Mesenchymal stem cell (in vitro differentiated cells and primary cell): ENCODE measurements at regions not wholly inside any gene's neighbourhood (a gene's known extent, or its start where the extent isn't known, plus 50 kb on each side); places are given as distances from the start of the nearest gene placed in this dataset.

Experiments used
- DNase-seq: peaks from one replicate; pipeline ENCODE4 v3.0.0-alpha.2; 2013
- H2AFZ ChIP-seq: one replicate; pipeline ENCODE4 v1.6.1; 2013; ENCODE audit warnings: low read depth, mild to moderate bottlenecking, control low read depth, inconsistent platforms, low read length, moderate library complexity
- H2AK5ac ChIP-seq: 2 replicates; pipeline ENCODE4 v1.6.1; 2013; ENCODE audit warnings: low read length, moderate library complexity, mild to moderate bottlenecking, inconsistent platforms; ENCODE audit not compliant: severe bottlenecking
- H2BK120ac ChIP-seq: one replicate; pipeline ENCODE4 v1.6.1; 2013; ENCODE audit warnings: low read depth, mild to moderate bottlenecking, inconsistent platforms, low read length, moderate library complexity
- H2BK12ac ChIP-seq, 2 experiments: one replicate each; pipeline ENCODE4 v1.6.1; 2013; ENCODE audit warnings: inconsistent platforms in 2 of 2, low read length in 2 of 2, mild to moderate bottlenecking in 2 of 2, moderate library complexity in 2 of 2, control low read depth in 1 of 2
- H2BK15ac ChIP-seq: one replicate; pipeline ENCODE4 v1.6.1; 2013; ENCODE audit warnings: mild to moderate bottlenecking, low read depth, inconsistent platforms; ENCODE audit not compliant: poor library complexity, severe bottlenecking
- H2BK5ac ChIP-seq: 2 replicates; pipeline ENCODE4 v1.6.1; 2013; ENCODE audit warnings: low read depth, mild to moderate bottlenecking, low read length, control low read depth, inconsistent platforms; ENCODE audit not compliant: poor library complexity, severe bottlenecking
- H3K14ac ChIP-seq, 2 experiments: one replicate each; pipeline ENCODE4 v1.6.1; 2013; ENCODE audit warnings: inconsistent platforms in 2 of 2, low read length in 2 of 2, control low read depth in 1 of 2, mild to moderate bottlenecking in 1 of 2, moderate library complexity in 1 of 2
- H3K18ac ChIP-seq, 2 experiments: one replicate each; pipeline ENCODE4 v1.6.1; 2013; ENCODE audit warnings: inconsistent platforms in 2 of 2, low read length in 2 of 2, control low read depth in 1 of 2, low read depth in 1 of 2, mild to moderate bottlenecking in 1 of 2
- H3K23ac ChIP-seq, 2 experiments: one replicate each; pipeline ENCODE4 v1.6.1; 2013; ENCODE audit warnings: inconsistent platforms in 2 of 2, low read length in 2 of 2, mild to moderate bottlenecking in 2 of 2, moderate library complexity in 2 of 2, control low read depth in 1 of 2
- H3K27ac ChIP-seq: 2 replicates; pipeline ENCODE4 v1.5.1; 2013; ENCODE audit warnings: mild to moderate bottlenecking, moderate library complexity, low read length, control low read depth, inconsistent platforms; ENCODE audit not compliant: poor library complexity, severe bottlenecking
- H3K27me3 ChIP-seq, 2 experiments: 2 replicates each; pipeline versions ENCODE4 v1.6.1 to v1.7.0; 2013; ENCODE audit warnings: low read length in 2 of 2, mild to moderate bottlenecking in 2 of 2, moderate library complexity in 2 of 2, control low read depth in 1 of 2, inconsistent platforms in 1 of 2; ENCODE audit not compliant: control insufficient read depth in 1 of 2, insufficient read depth in 1 of 2
- H3K36me3 ChIP-seq, 2 experiments: 2 replicates each; pipeline versions ENCODE4 v1.6.1 to v1.7.0; 2013; ENCODE audit warnings: low read length in 2 of 2, control low read depth in 1 of 2, inconsistent platforms in 1 of 2, low read depth in 1 of 2, mild to moderate bottlenecking in 1 of 2; ENCODE audit not compliant: insufficient read depth in 2 of 2, control insufficient read depth in 1 of 2
- H3K4ac ChIP-seq, 2 experiments: one replicate each; pipeline ENCODE4 v1.6.1; 2013; ENCODE audit warnings: inconsistent platforms in 2 of 2, low read length in 2 of 2, mild to moderate bottlenecking in 2 of 2, moderate library complexity in 2 of 2, control low read depth in 1 of 2, low read depth in 1 of 2
- H3K4me1 ChIP-seq: 2 replicates; pipeline ENCODE4 v1.6.1; 2013; ENCODE audit warnings: low read depth, low read length, control low read depth; ENCODE audit not compliant: control insufficient read depth, insufficient read depth
- H3K4me2 ChIP-seq: 2 replicates; pipeline ENCODE4 v1.6.1; 2013; ENCODE audit warnings: low read length, mild to moderate bottlenecking, inconsistent platforms; ENCODE audit not compliant: poor library complexity, severe bottlenecking
- H3K4me3 ChIP-seq, 2 experiments: 2 replicates each; pipeline versions ENCODE4 v1.5.1 to v1.7.0; 2013; ENCODE audit warnings: low read length in 2 of 2, mild to moderate bottlenecking in 2 of 2, control low read depth in 1 of 2, low read depth in 1 of 2; ENCODE audit not compliant: insufficient read depth in 1 of 2
- H3K79me1 ChIP-seq: replicated peaks from 2 replicates; pipeline ENCODE4 v1.6.1; 2013; ENCODE audit warnings: mild to moderate bottlenecking, control low read depth, low read length, inconsistent platforms; ENCODE audit not compliant: poor library complexity, severe bottlenecking
- H3K9ac ChIP-seq: 2 replicates; pipeline ENCODE4 v1.7.0; 2013; ENCODE audit warnings: mild to moderate bottlenecking, low read length, moderate library complexity
- H3K9me3 ChIP-seq: 2 replicates; pipeline ENCODE4 v1.7.0; 2013; ENCODE audit warnings: mild to moderate bottlenecking, low read length; ENCODE audit not compliant: control insufficient read depth
- H4K8ac ChIP-seq: one replicate; pipeline ENCODE4 v1.6.1; 2013; ENCODE audit warnings: inconsistent platforms, mild to moderate bottlenecking, low read length, moderate library complexity
- H4K91ac ChIP-seq: one replicate; pipeline ENCODE4 v1.6.1; 2013; ENCODE audit warnings: mild to moderate bottlenecking, low read length, inconsistent platforms
- WGBS: methylation state at CpG from one replicate; pipeline ENCODE4 v1.1.7; 2013; ENCODE audit warnings: mixed read lengths; 5-methylcytosine and 5-hydroxymethylcytosine counted together

- H3K4me1 ChIP-seq: no peaks in the 10 kb centered on the region
- no peak overlapping the region for H2BK5ac ChIP-seq
- H2AFZ ChIP-seq: no peak overlapping the region
- H3K9me3 ChIP-seq: peaks cover 10% of the 10 kb centered on the region
- H3K18ac ChIP-seq: no peak overlapping the region
- H3K4ac ChIP-seq: no peak overlapping the region
- no peak overlapping the region for H3K9ac ChIP-seq
- H2BK120ac ChIP-seq: no peak overlapping the region
- H4K91ac ChIP-seq: no peak overlapping the region
- H2AK5ac ChIP-seq: no peak overlapping the region
- no peak overlapping the region for H3K4me3 ChIP-seq
- no peak overlapping the region for H3K23ac ChIP-seq
- no peak overlapping the region for H4K8ac ChIP-seq
- H3K27ac ChIP-seq: no peak overlapping the region
- no peaks in the 10 kb centered on the region for H3K79me1 ChIP-seq
- no peak overlapping the region for H3K14ac ChIP-seq
- no peaks in the 10 kb centered on the region for H3K36me3 ChIP-seq
- WGBS: no CpG with 5 or more reads among the region's 1 CpG
- no peaks in the 10 kb centered on the region for H3K27me3 ChIP-seq
- no peak overlapping the region for H3K4me2 ChIP-seq
- no peak overlapping the region for H2BK12ac ChIP-seq
- no peak for DNase-seq
- no peak overlapping the region for H2BK15ac ChIP-seq
Measured at GRCh38 chrX:114332766-114333165, 251.1 kb upstream of the HTR2C start.

GRCh38 chrX:114334473-114334982 lies 249.4 kb upstream of the HTR2C start:
- Histone ChIP-seq H3K23ac (no peak overlapping the region), H3K36me3 (no peaks in the 10 kb centered on the region), H2BK15ac (no peak overlapping the region), H4K91ac (no peak overlapping the region), H3K4ac (no peak overlapping the region), H3K4me2 (no peak overlapping the region), H3K4me3 (no peak overlapping the region), H3K9ac (no peak overlapping the region), H3K14ac (no peak overlapping the region), H3K9me3 (peaks cover 10% of the 10 kb centered on the region), H3K18ac (no peak overlapping the region), H2AK5ac (no peak overlapping the region), H2BK12ac (no peak overlapping the region), H3K27ac (no peak overlapping the region), H2AFZ (no peak overlapping the region), H3K79me1 (no peaks in the 10 kb centered on the region), H2BK120ac (no peak overlapping the region), H4K8ac (no peak overlapping the region), H3K27me3 (no peaks in the 10 kb centered on the region), H2BK5ac (no peak overlapping the region), H3K4me1 (no peaks in the 10 kb centered on the region)
- DNase-seq: no peak
- 46% methylated on average over 3 of the region's 4 CpGs for WGBS

GRCh38 chrX:114338870-114339269 lies 245.0 kb upstream of the HTR2C start:
- WGBS: 97% methylated on average over 1 of the region's 2 CpGs
- Histone ChIP-seq H3K27me3 (no peaks in the 10 kb centered on the region), H3K4me1 (no peaks in the 10 kb centered on the region), H2BK120ac (no peak overlapping the region), H3K23ac (no peak overlapping the region), H3K27ac (no peak overlapping the region), H2AFZ (no peak overlapping the region), H3K4me3 (no peak overlapping the region), H3K18ac (no peak overlapping the region), H3K9ac (no peak overlapping the region), H4K8ac (no peak overlapping the region), H3K14ac (no peak overlapping the region), H3K79me1 (no peaks in the 10 kb centered on the region), H3K36me3 (no peaks in the 10 kb centered on the region), H2BK12ac (no peak overlapping the region), H2AK5ac (no peak overlapping the region), H2BK15ac (no peak overlapping the region), H3K4ac (no peak overlapping the region), H4K91ac (no peak overlapping the region), H3K9me3 (peaks cover 6% of the 10 kb centered on the region), H3K4me2 (no peak overlapping the region), H2BK5ac (no peak overlapping the region)
- DNase-seq: no peak

GRCh38 chrX:114344756-114345349 lies 239.0 kb upstream of the HTR2C start:
- WGBS: no CpG with 5 or more reads among the region's 3 CpGs

More at GRCh38 chrX:114344756-114345349, 239.0 kb upstream of the HTR2C start:
- no peak overlapping the region for H3K18ac ChIP-seq
- H3K9me3 ChIP-seq: no peaks in the 10 kb centered on the region
- no peak overlapping the region for H3K27ac ChIP-seq
- no peak overlapping the region for H4K91ac ChIP-seq
- H3K14ac ChIP-seq: no peak overlapping the region
- no peaks in the 10 kb centered on the region for H3K79me1 ChIP-seq
- H3K9ac ChIP-seq: no peak overlapping the region
- no peak overlapping the region for H2BK15ac ChIP-seq
- H2BK120ac ChIP-seq: no peak overlapping the region
- H3K27me3 ChIP-seq: peaks cover 0 to 5% of the 10 kb centered on the region in 2 experiments
- H3K4ac ChIP-seq: no peak overlapping the region
- peak; percentile 42 for DNase-seq
- no peaks in the 10 kb centered on the region for H3K4me1 ChIP-seq
- no peak overlapping the region for H2BK5ac ChIP-seq
- H2AK5ac ChIP-seq: no peak overlapping the region
- H2BK12ac ChIP-seq: no peak overlapping the region
- no peak overlapping the region for H2AFZ ChIP-seq
- no peak overlapping the region for H3K23ac ChIP-seq
- no peak overlapping the region for H3K4me3 ChIP-seq
- H3K4me2 ChIP-seq: no peak overlapping the region
- H3K36me3 ChIP-seq: no peaks in the 10 kb centered on the region
- H4K8ac ChIP-seq: no peak overlapping the region
